ENCODE measurements at regions not wholly inside any gene's neighbourhood (a gene's known extent, or its start where the extent isn't known, plus 50 kb on each side); places are given as distances from the start of the nearest gene placed in this dataset.

GRCh38 chr4:124810827-124811226 lies 98.3 kb upstream of the ANKRD50 start:
- TF ChIP-seq CTCF (IDR thresholded peaks at IDR 0.05; ENCODE audit: insufficient read depth, low read length, poor library complexity, severe bottlenecking) = no peak
- DNase-seq (ENCODE audit: low read depth) = no peak
- no peak overlapping the region for H3K4me3 ChIP-seq (ENCODE audit: low read depth, low read length)
- H3K36me3 ChIP-seq (ENCODE audit: control insufficient read depth, insufficient read depth, low read length) = no peaks in the 10 kb centered on the region
- no peaks in the 10 kb centered on the region for H3K27me3 ChIP-seq (ENCODE audit: control insufficient read depth, insufficient read depth, low read length)

- no peak for DNase-seq (ENCODE audit: low read depth)
- no peaks in the 10 kb centered on the region for H3K27me3 ChIP-seq (ENCODE audit: control insufficient read depth, insufficient read depth, low read length)
- no peak for TF ChIP-seq CTCF (IDR thresholded peaks at IDR 0.05; ENCODE audit: insufficient read depth, low read length, poor library complexity, severe bottlenecking)
- H3K4me3 ChIP-seq (ENCODE audit: low read depth, low read length) = no peak overlapping the region
- H3K36me3 ChIP-seq (ENCODE audit: control insufficient read depth, insufficient read depth, low read length) = no peaks in the 10 kb centered on the region
Observed at GRCh38 chr4:124807421-124807820, 94.9 kb upstream of the ANKRD50 start.

- Histone ChIP-seq H3K27me3 (ENCODE audit: control insufficient read depth, insufficient read depth, low read length) (no peaks in the 10 kb centered on the region), H3K4me3 (ENCODE audit: low read depth, low read length) (no peak overlapping the region), H3K36me3 (ENCODE audit: control insufficient read depth, insufficient read depth, low read length) (no peaks in the 10 kb centered on the region)
- no peak for TF ChIP-seq CTCF (IDR thresholded peaks at IDR 0.05; ENCODE audit: insufficient read depth, low read length, poor library complexity, severe bottlenecking)
- no peak for DNase-seq (ENCODE audit: low read depth)
Observed at GRCh38 chr4:124806403-124806802, 93.9 kb upstream of the ANKRD50 start.

- Histone ChIP-seq H3K36me3 (ENCODE audit: control insufficient read depth, insufficient read depth, low read length) (no peaks in the 10 kb centered on the region), H3K4me3 (ENCODE audit: low read depth, low read length) (no peak overlapping the region), H3K27me3 (ENCODE audit: control insufficient read depth, insufficient read depth, low read length) (no peaks in the 10 kb centered on the region)
- DNase-seq (ENCODE audit: low read depth) = no peak
- no peak for TF ChIP-seq CTCF (IDR thresholded peaks at IDR 0.05; ENCODE audit: insufficient read depth, low read length, poor library complexity, severe bottlenecking)
Observed at GRCh38 chr4:124804584-124804983, 92.1 kb upstream of the ANKRD50 start.

GRCh38 chr4:124804041-124804440 lies 91.5 kb upstream of the ANKRD50 start:
- no peak overlapping the region for H3K4me3 ChIP-seq (ENCODE audit: low read depth, low read length)
- TF ChIP-seq CTCF (IDR thresholded peaks at IDR 0.05; ENCODE audit: insufficient read depth, low read length, poor library complexity, severe bottlenecking) = no peak

GRCh38 chr4:124803641-124804040 lies 91.1 kb upstream of the ANKRD50 start:
- TF ChIP-seq CTCF (IDR thresholded peaks at IDR 0.05; ENCODE audit: insufficient read depth, low read length, poor library complexity, severe bottlenecking) = no peak
- Histone ChIP-seq H3K36me3 (ENCODE audit: control insufficient read depth, insufficient read depth, low read length) (no peaks in the 10 kb centered on the region), H3K4me3 (ENCODE audit: low read depth, low read length) (no peak overlapping the region), H3K27me3 (ENCODE audit: control insufficient read depth, insufficient read depth, low read length) (no peaks in the 10 kb centered on the region)
- no peak for DNase-seq (ENCODE audit: low read depth)

More at GRCh38 chr4:124804041-124804440, 91.5 kb upstream of the ANKRD50 start:
- DNase-seq (ENCODE audit: low read depth) = no peak
- Histone ChIP-seq H3K36me3 (ENCODE audit: control insufficient read depth, insufficient read depth, low read length) (no peaks in the 10 kb centered on the region), H3K27me3 (ENCODE audit: control insufficient read depth, insufficient read depth, low read length) (no peaks in the 10 kb centered on the region)

All from kidney epithelial cell (primary cell).